ENCODE measurements at regions not wholly inside any gene's neighbourhood (a gene's known extent, or its start where the extent isn't known, plus 50 kb on each side); places are given as distances from the start of the nearest gene placed in this dataset.

DNA sequence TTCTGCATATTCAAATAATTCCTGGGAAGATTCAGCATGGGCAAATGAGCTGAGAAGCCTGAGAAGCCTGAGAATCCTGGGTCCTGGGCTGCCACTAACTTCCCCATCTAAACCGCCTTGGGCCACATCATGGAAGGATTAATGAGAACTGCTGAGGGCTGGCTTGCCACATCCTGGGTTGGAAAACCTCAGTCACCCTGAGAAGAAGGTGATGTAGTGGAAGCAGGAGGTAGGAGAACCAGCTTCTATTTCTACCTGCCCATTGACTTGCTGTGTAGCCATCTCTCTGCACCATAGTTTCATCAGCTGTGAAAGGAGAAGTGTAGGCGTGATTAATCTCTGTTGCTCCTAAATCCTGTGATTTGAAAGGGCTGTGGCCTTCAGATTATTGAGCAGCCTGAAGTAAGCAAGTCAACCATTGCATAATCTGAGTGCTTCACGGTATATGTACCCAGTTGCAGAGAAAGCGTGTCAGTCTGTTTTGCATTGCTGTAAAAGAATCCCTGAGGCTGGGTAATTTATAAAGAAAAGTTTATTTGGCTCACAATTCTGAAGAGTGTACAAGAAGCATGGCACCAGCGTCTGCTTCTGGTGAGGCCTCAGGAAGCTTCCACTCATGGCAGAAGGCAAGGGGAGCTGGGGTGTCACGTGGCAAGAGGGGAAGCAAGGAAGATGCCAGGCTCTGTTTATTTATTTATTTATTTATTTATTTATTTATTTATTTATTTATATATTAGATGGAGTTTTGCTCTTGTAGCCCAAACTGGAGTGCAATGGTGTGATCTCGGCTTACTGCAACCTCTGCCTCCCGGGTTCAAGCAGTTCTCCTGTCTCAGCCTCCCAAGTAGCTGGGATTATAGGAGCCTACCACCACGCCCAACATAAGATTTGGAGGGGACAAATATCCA, 140.9 kb upstream of the ATP6AP2 start:
- TF ChIP-seq, protein P1, sequence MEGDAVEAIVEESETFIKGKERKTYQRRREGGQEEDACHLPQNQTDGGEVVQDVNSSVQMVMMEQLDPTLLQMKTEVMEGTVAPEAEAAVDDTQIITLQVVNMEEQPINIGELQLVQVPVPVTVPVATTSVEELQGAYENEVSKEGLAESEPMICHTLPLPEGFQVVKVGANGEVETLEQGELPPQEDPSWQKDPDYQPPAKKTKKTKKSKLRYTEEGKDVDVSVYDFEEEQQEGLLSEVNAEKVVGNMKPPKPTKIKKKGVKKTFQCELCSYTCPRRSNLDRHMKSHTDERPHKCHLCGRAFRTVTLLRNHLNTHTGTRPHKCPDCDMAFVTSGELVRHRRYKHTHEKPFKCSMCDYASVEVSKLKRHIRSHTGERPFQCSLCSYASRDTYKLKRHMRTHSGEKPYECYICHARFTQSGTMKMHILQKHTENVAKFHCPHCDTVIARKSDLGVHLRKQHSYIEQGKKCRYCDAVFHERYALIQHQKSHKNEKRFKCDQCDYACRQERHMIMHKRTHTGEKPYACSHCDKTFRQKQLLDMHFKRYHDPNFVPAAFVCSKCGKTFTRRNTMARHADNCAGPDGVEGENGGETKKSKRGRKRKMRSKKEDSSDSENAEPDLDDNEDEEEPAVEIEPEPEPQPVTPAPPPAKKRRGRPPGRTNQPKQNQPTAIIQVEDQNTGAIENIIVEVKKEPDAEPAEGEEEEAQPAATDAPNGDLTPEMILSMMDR (IDR thresholded peaks at IDR 0.05), result no peak
- TF ChIP-seq POLR2A (IDR thresholded peaks at IDR 0.05), result no peak
- intact Hi-C loops (cut with DNase I; ENCODE audit: low total_unique reads), result no loop called here
- no peak overlapping the region for H3K4me3 ChIP-seq (ENCODE audit: low read depth, poor library complexity, severe bottlenecking)
- DNase-seq (ENCODE audit: low spot score in 2 of 2), result no peak
- WGBS, 2 donors, result 88 to 90% methylated on average over 9 of the region's 9 CpGs

DNA sequence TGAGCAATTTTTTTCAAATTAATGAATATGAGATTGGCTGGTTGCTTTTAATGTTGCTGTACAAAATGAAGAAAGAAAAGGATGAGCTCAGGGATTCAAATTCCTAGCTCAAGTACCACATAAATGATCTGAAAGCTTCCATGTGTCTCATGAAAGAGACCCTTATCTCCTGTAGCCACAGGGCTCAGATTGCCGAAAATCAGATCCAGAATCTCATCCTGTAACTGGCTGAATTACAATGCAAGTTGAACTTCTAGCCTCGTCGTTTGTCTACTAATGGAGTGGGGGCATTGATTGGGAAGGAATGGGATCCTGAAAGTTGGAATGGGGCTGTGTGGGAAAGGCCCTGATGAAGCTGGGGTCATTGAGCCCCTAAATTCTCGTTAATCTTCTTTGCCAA, 143.4 kb upstream of the ATP6AP2 start:
- intact Hi-C loops (cut with DNase I; ENCODE audit: low total_unique reads), result no loop called here
- no peak for DNase-seq (ENCODE audit: low spot score in 2 of 2)
- WGBS, 2 donors, result 81 to 86% methylated on average over 4 of the region's 4 CpGs
- H3K4me3 ChIP-seq (ENCODE audit: low read depth, poor library complexity, severe bottlenecking), result no peak overlapping the region
- TF ChIP-seq, protein P1 (IDR thresholded peaks at IDR 0.05), result no peak
- TF ChIP-seq POLR2A (IDR thresholded peaks at IDR 0.05), result no peak

DNA sequence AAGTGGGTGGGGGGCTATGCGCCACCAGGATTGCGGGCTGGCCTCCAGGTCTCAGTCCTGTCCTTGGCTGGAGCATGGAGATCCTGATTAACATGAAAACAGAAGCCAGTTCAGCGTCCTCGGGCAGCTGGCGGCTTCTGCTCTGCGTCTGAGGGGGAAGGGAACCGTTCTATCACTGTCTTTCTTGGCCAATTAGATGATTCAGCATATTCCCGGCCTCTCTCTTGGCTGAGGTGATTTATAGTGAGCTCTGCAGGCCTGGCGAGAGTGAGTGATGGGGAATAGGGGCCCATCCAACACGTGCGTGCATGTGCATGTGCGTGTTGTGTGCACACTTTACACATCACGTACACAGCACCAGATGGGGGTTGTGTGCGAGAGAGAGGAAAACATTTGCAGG, 145.8 kb upstream of the ATP6AP2 start:
- H3K4me3 ChIP-seq (ENCODE audit: low read depth, poor library complexity, severe bottlenecking), result no peak overlapping the region
- TF ChIP-seq, protein P1 (IDR thresholded peaks at IDR 0.05), result no peak
- TF ChIP-seq POLR2A (IDR thresholded peaks at IDR 0.05), result no peak
- peak in 1 of 2 donors; percentile 76 for DNase-seq (ENCODE audit: low spot score in 2 of 2)
- 20 to 29% methylated on average over 14 of the region's 14 CpGs for WGBS, 2 donors
- intact Hi-C loops (cut with DNase I; ENCODE audit: low total_unique reads), result no loop called here

DNA sequence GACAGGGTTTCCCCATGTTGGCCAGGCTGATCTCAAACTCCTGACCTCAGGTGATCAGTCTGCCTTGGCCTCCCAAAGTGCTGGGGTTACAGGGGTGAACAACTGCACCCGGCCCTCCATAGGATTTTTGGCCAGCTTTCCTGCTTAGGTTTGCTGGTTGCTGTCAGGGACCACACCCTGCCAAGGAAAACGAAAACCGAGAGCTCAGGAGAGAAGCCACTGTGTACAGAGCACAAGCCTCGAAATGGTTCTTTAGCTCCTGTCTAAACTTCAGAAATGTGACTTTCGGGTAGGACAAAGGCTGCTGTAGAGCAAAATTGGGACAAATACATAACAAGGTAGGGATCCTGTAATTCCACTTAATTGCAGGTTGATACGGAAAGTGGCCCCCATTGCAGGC, 146.3 kb upstream of the ATP6AP2 start:
- TF ChIP-seq, protein P1 (IDR thresholded peaks at IDR 0.05), result no peak
- TF ChIP-seq POLR2A (IDR thresholded peaks at IDR 0.05), result no peak
- WGBS, 2 donors, result 60 to 63% methylated on average over 6 of the region's 6 CpGs
- intact Hi-C loops (cut with DNase I; ENCODE audit: low total_unique reads), result no loop called here
- peak in 1 of 2 donors; percentile 65 for DNase-seq (ENCODE audit: low spot score in 2 of 2)
- H3K4me3 ChIP-seq (ENCODE audit: low read depth, poor library complexity, severe bottlenecking), result no peak overlapping the region

DNA sequence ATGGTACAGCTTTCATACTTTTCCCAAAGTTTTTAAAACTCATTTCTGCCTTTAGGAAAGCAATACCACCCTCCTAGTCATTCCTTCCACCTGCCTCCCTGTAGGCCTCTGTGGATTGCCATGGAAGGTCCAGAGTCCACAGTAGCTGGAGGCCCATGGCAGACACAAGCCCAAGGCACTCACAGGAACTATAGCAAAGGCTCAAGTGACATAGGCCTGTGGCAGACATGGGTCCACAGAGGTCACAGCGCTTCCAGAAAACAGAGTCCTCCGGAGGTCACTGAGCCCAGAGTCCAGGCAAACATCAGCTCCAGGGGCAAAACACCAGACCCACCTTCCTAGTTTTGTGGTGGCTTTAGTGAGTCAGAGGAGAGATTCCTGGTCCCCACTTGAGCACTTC, 147.6 kb upstream of the ATP6AP2 start:
- WGBS, 2 donors, result 93 to 94% methylated on average over 2 of the region's 2 CpGs
- intact Hi-C loops (cut with DNase I; ENCODE audit: low total_unique reads), result no loop called here
- TF ChIP-seq, protein P1 (IDR thresholded peaks at IDR 0.05), result no peak
- no peak for TF ChIP-seq POLR2A (IDR thresholded peaks at IDR 0.05)
- DNase-seq (ENCODE audit: low spot score in 2 of 2), result peak in 1 of 2 donors; percentile 45
- H3K4me3 ChIP-seq (ENCODE audit: low read depth, poor library complexity, severe bottlenecking), result no peak overlapping the region
